ENCODE measurements at regions not wholly inside any gene's neighbourhood (a gene's known extent, or its start where the extent isn't known, plus 50 kb on each side); places are given as distances from the start of the nearest gene placed in this dataset.
"Not testable (repeated sequence)": the region's sequence is repeated elsewhere in the genome, so short reads cannot be mapped to it uniquely, and the experiment has no call there.

GRCh38 chr20:47982574-47983360 lies 197.5 kb upstream of the SULF2 start:
- DNase-seq (ENCODE audit: low spot score), result peak; percentile 30

GRCh38 chr20:47981222-47981621 lies 195.9 kb upstream of the SULF2 start:
- DNase-seq (ENCODE audit: low spot score), result no peak

GRCh38 chr20:47980336-47981177 lies 195.3 kb upstream of the SULF2 start:
- DNase-seq (ENCODE audit: low spot score), result no peak

GRCh38 chr20:47979361-47980095 lies 194.2 kb upstream of the SULF2 start:
- not testable (repeated sequence) for DNase-seq (ENCODE audit: low spot score)

GRCh38 chr20:47978428-47979120 lies 193.3 kb upstream of the SULF2 start:
- not testable (repeated sequence) for DNase-seq (ENCODE audit: low spot score)

GRCh38 chr20:47977789-47978252 lies 192.5 kb upstream of the SULF2 start:
- not testable (repeated sequence) for DNase-seq (ENCODE audit: low spot score)

- not testable (repeated sequence) for DNase-seq (ENCODE audit: low spot score)
Observed at GRCh38 chr20:47977017-47977788, 191.9 kb upstream of the SULF2 start.

GRCh38 chr20:47974234-47974878 lies 189.1 kb upstream of the SULF2 start:
- DNase-seq (ENCODE audit: low spot score), result no peak

GRCh38 chr20:47973519-47974233 lies 188.4 kb upstream of the SULF2 start:
- peak; percentile 54 for DNase-seq (ENCODE audit: low spot score)

GRCh38 chr20:47972916-47973309 lies 187.6 kb upstream of the SULF2 start:
- DNase-seq (ENCODE audit: low spot score), result no peak

- peak; percentile 71 for DNase-seq (ENCODE audit: low spot score)
Observed at GRCh38 chr20:47972297-47972915, 187.1 kb upstream of the SULF2 start.

GRCh38 chr20:47971058-47971791 lies 185.9 kb upstream of the SULF2 start:
- DNase-seq (ENCODE audit: low spot score), result no peak

GRCh38 chr20:47970282-47970903 lies 185.1 kb upstream of the SULF2 start:
- DNase-seq (ENCODE audit: low spot score), result peak; percentile 90

- no peak for DNase-seq (ENCODE audit: low spot score)
Observed at GRCh38 chr20:47969426-47969825, 184.1 kb upstream of the SULF2 start.

- no peak for DNase-seq (ENCODE audit: low spot score)
Observed at GRCh38 chr20:47968541-47969310, 183.4 kb upstream of the SULF2 start.

- no peak for DNase-seq (ENCODE audit: low spot score)
Observed at GRCh38 chr20:47964149-47964548, 178.9 kb upstream of the SULF2 start.

- DNase-seq (ENCODE audit: low spot score), result no peak
Observed at GRCh38 chr20:47963022-47963421, 177.7 kb upstream of the SULF2 start.
